ENCODE measurements at regions not wholly inside any gene's neighbourhood (a gene's known extent, or its start where the extent isn't known, plus 50 kb on each side); places are given as distances from the start of the nearest gene placed in this dataset.

- DNase-seq (ENCODE audit: low read depth, low spot score) (no peak), FAIRE-seq (no peak), ATAC-seq (no peak)
- H3K36me3 ChIP-seq (ENCODE audit: control insufficient read depth in 2 of 2, insufficient read depth in 2 of 2, low read length in 1 of 2): no peaks in the 10 kb centered on the region
- no peak overlapping the region for H2AFZ ChIP-seq (ENCODE audit: control insufficient read depth, low read depth, low read length)
- ChIA-PET CTCF (interaction anchor here (0.7 kb wide), 1 partner anchor 924 kb away, joined by 3 read pairs; no protein-coding TSS in a partner anchor), POLR2A (no interaction called here), SMC1A (ENCODE audit: uncharacterized antibody, unreplicated experiment) (no interaction called here), RAD21 (ENCODE audit: unreplicated experiment) (no interaction called here)
- no peak for TF ChIP-seq RCOR1 (conservative IDR thresholded peaks at IDR 0.05; ENCODE audit: low read depth, low read length)
- no peak for TF ChIP-seq ELK1 (IDR thresholded peaks at IDR 0.05; ENCODE audit: low read depth, low read length)
- no peak for TF ChIP-seq SIX5 (IDR thresholded peaks at IDR 0.05; ENCODE audit: low read depth, low read length, severe bottlenecking)
- no peak for TF ChIP-seq EZH2 (IDR thresholded peaks at IDR 0.05; ENCODE audit: borderline replicate concordance, control insufficient read depth, low read depth, low read length)
- no peak for TF ChIP-seq ATF2 (IDR thresholded peaks at IDR 0.05; ENCODE audit: low read length)
- no peak for TF ChIP-seq ASH2L (IDR thresholded peaks at IDR 0.05; ENCODE audit: borderline replicate concordance, low read depth)
- no peak for TF ChIP-seq IRF5 (IDR thresholded peaks at IDR 0.05; ENCODE audit: borderline replicate concordance)
- TF ChIP-seq NFYA (IDR thresholded peaks at IDR 0.05; ENCODE audit: borderline replicate concordance, low read depth, low read length): no peak
- no peak for TF ChIP-seq PBX3 (IDR thresholded peaks at IDR 0.05; ENCODE audit: insufficient replicate concordance, low read depth, low read length)
- TF ChIP-seq TARDBP (IDR thresholded peaks at IDR 0.05; ENCODE audit: borderline replicate concordance): no peak
- H3K27me3 ChIP-seq (replicated peaks in 1 of 2; ENCODE audit: control insufficient read depth in 2 of 2, insufficient read depth in 2 of 2, low read length in 1 of 2): no peaks in the 10 kb centered on the region
- 29% methylated on average over 2 of the region's 2 CpGs for WGBS (ENCODE audit: insufficient coverage, insufficient replicate concordance, low lambda C conversion rate, missing lambda C conversion rate)
- H4K20me1 ChIP-seq (ENCODE audit: control insufficient read depth, insufficient read depth): no peaks in the 10 kb centered on the region
- H3K79me2 ChIP-seq (ENCODE audit: control insufficient read depth, insufficient read depth, low read length): no peaks in the 10 kb centered on the region
- H3K4me1 ChIP-seq (ENCODE audit: control insufficient read depth, insufficient read depth, low read length): no peaks in the 10 kb centered on the region
- intact Hi-C loops (cut with micrococcal nuclease; ENCODE audit: unreplicated experiment): loop anchor here (10.0 kb wide), 1 partner anchor 56 kb away; no protein-coding TSS in a partner anchor
- no peak overlapping the region for H3K9ac ChIP-seq (ENCODE audit: control insufficient read depth, insufficient read depth, low read length)
- no TSS peak for BruUV-seq (replicated peaks)
- in situ Hi-C loops (cut with MboI): no loop called here
- H3K27ac ChIP-seq (ENCODE audit: control insufficient read depth, insufficient read depth): no peak overlapping the region
- no peaks in the 10 kb centered on the region for H3K9me3 ChIP-seq (replicated peaks; ENCODE audit: control insufficient read depth, insufficient read depth, low read length)
- H3K4me2 ChIP-seq (ENCODE audit: control insufficient read depth, insufficient read depth): no peak overlapping the region
- no peak overlapping the region for H3K4me3 ChIP-seq
Observed at GRCh38 chr1:217240656-217241055, 390.2 kb downstream of the GPATCH2 start.

Data from GM12878 (cell line).